GM23338 (cell line): ENCODE measurements at regions not wholly inside any gene's neighbourhood (a gene's known extent, or its start where the extent isn't known, plus 50 kb on each side); places are given as distances from the start of the nearest gene placed in this dataset.
"Not testable (repeated sequence)": the region's sequence is repeated elsewhere in the genome, so short reads cannot be mapped to it uniquely, and the experiment has no call there.

Experiments
- ATAC-seq: fragments of 200-7000 bp; cut with Tn5 transposase; 3 replicates; pipeline ENCODE4 v1.9.1; 2020
- DNase-seq: peaks from one replicate; pipeline ENCODE4 v3.0.0-alpha.2; 2015; ENCODE audit warnings: low spot score
- H2AFZ ChIP-seq: fragments of 200-600 bp; sonication (generic); 2 replicates; pipeline ENCODE4 v1.8.0; 2016; ENCODE audit warnings: antibody characterized with exemption, mild to moderate bottlenecking, moderate library complexity
- H3F3A ChIP-seq: fragments of 200-600 bp; sonication (generic); replicated peaks from 2 replicates; pipeline ENCODE4 v1.8.0; 2017; ENCODE audit warnings: antibody characterized with exemption, mixed run types, low read depth
- H3K27ac ChIP-seq: fragments of 200-600 bp; sonication (generic); 2 replicates; pipeline ENCODE4 v1.6.1; 2016; ENCODE audit warnings: low read depth
- H3K27me3 ChIP-seq: fragments of 200-600 bp; sonication (generic); 2 replicates; pipeline ENCODE4 v1.8.0; 2016; ENCODE audit warnings: mild to moderate bottlenecking, mixed run types, moderate library complexity; ENCODE audit not compliant: insufficient read depth
- H3K36me3 ChIP-seq: fragments of 200-600 bp; sonication (generic); 2 replicates; pipeline ENCODE4 v1.8.0; 2016; ENCODE audit warnings: mild to moderate bottlenecking; ENCODE audit not compliant: insufficient read depth
- H3K4me1 ChIP-seq: fragments of 200-600 bp; sonication (generic); 2 replicates; pipeline ENCODE4 v1.8.0; 2016; ENCODE audit warnings: mild to moderate bottlenecking, moderate library complexity; ENCODE audit not compliant: insufficient read depth
- H3K4me2 ChIP-seq: fragments of 200-600 bp; sonication (generic); 2 replicates; pipeline ENCODE4 v1.7.1; 2017; ENCODE audit warnings: mixed run types
- H3K4me3 ChIP-seq: fragments of 200-600 bp; sonication (generic); 2 replicates; pipeline ENCODE4 v1.6.1; 2016; ENCODE audit warnings: mixed run types
- H3K79me2 ChIP-seq: fragments of 200-600 bp; sonication (generic); replicated peaks from 2 replicates; pipeline ENCODE4 v1.8.0; 2017; ENCODE audit warnings: mild to moderate bottlenecking; ENCODE audit not compliant: insufficient read depth
- H3K9me2 ChIP-seq: fragments of 200-600 bp; sonication (generic); 2 replicates; pipeline ENCODE4 v1.8.0; 2017; ENCODE audit not compliant: insufficient read depth
- H4K20me1 ChIP-seq: fragments of 200-600 bp; sonication (generic); replicated peaks from 2 replicates; pipeline ENCODE4 v1.8.0; 2017; ENCODE audit warnings: mild to moderate bottlenecking; ENCODE audit not compliant: insufficient read depth
- H3K27ac Mint-ChIP-seq: 2 replicates; pipeline ENCODE4 v1.8.0; 2020; ENCODE audit warnings: inconsistent platforms, mild to moderate bottlenecking, moderate library complexity, mixed read lengths
- H3K27me3 Mint-ChIP-seq: 3 replicates; pipeline ENCODE4 v1.8.0; 2022; ENCODE audit warnings: low read depth, mild to moderate bottlenecking, moderate library complexity, mixed read lengths, inconsistent platforms; ENCODE audit not compliant: insufficient read depth, poor library complexity
- H3K36me3 Mint-ChIP-seq: 3 replicates; pipeline ENCODE4 v1.8.0; 2021; ENCODE audit warnings: low read depth, mild to moderate bottlenecking, inconsistent platforms, moderate library complexity, mixed read lengths
- H3K4me1 Mint-ChIP-seq: 3 replicates; pipeline ENCODE4 v1.8.0; 2020; ENCODE audit warnings: mild to moderate bottlenecking, inconsistent platforms, mixed read lengths
- H3K4me3 Mint-ChIP-seq: 3 replicates; pipeline ENCODE4 v1.8.0; 2021; ENCODE audit warnings: moderate library complexity, mild to moderate bottlenecking, inconsistent platforms, mixed read lengths
- H3K9me3 Mint-ChIP-seq: 3 replicates; pipeline ENCODE4 v1.8.0; 2020; ENCODE audit warnings: moderate library complexity, mild to moderate bottlenecking, inconsistent platforms, mixed read lengths
- CREB1 ChIP-seq: fragments of 250-450 bp; sonication (Bioruptor Pico); IDR thresholded peaks from 2 replicates; pipeline ENCODE4 v1.5.0; 2020; ENCODE audit warnings: low read depth, mild to moderate bottlenecking, moderate library complexity
- EZH2phosphoT487 ChIP-seq: fragments of 200-600 bp; sonication (generic); IDR thresholded peaks from one replicate; pipeline ENCODE4 v1.8.1; 2018; ENCODE audit warnings: antibody characterized with exemption; ENCODE audit not compliant: unreplicated experiment
- JUNB ChIP-seq: IDR thresholded peaks from one replicate; pipeline ENCODE4 v1.6.1; 2016; ENCODE audit warnings: antibody characterized with exemption; ENCODE audit not compliant: unreplicated experiment
- NANOG ChIP-seq: IDR thresholded peaks from 2 replicates; pipeline ENCODE4 v1.6.1; 2016; ENCODE audit warnings: antibody characterized with exemption, borderline replicate concordance
- STAT1 ChIP-seq: IDR thresholded peaks from one replicate; pipeline ENCODE4 v1.6.1; 2016; ENCODE audit warnings: antibody characterized with exemption; ENCODE audit not compliant: unreplicated experiment
- ZNF331 ChIP-seq: fragments of 250-450 bp; sonication (Bioruptor Pico); IDR thresholded peaks from 2 replicates; pipeline ENCODE4 v1.5.0; 2020; ENCODE audit warnings: low read depth, mild to moderate bottlenecking, moderate library complexity
- TF ChIP-seq, protein P1 (sequence below): IDR thresholded peaks from one replicate; pipeline ENCODE4 v1.6.1; 2018; ENCODE audit warnings: antibody characterized with exemption; ENCODE audit not compliant: unreplicated experiment
- TF ChIP-seq, protein P2 (sequence below): IDR thresholded peaks from 2 replicates; pipeline ENCODE4 v1.6.1; 2016; ENCODE audit warnings: antibody characterized with exemption
- TF ChIP-seq, protein P3 (sequence below), 2 experiments: fragments of 200-600 bp in 1 of 2; sonication (generic) in 1 of 2; conservative IDR thresholded peaks; 2 replicates each; pipeline versions ENCODE4 v1.5.1 to v1.6.1; 2016 to 2017; ENCODE audit warnings: antibody characterized with exemption in 2 of 2, low read depth in 2 of 2, mild to moderate bottlenecking in 2 of 2, moderate library complexity in 1 of 2

DNA sequence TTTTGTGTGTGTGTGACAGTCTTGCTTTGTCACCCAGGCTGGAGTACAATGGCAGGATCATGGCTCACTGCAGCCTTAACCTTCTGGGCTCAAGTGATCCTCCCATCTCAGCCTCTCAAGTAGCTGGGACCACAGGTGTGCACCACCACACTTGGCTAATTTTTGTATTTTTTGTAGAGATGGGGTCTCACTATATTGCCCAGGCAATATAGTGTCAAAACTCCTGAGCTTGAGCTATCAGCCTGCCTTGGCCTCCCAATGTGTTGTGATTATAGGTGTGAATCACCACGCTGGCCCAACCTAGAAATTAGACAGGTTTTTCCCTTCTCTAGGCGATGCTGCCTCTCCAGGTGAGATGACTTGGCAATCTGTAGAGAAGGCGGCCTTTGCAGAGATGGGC is 235.3 kb downstream of the PCSK1 start:
- not testable (repeated sequence) for ATAC-seq

GRCh38 chr5:96197347-96197746 is 235.7 kb upstream of the ELL2 start:
- H3K36me3 Mint-ChIP-seq, result no peaks in the 10 kb centered on the region
- no peak overlapping the region for H2AFZ ChIP-seq
- no peaks in the 10 kb centered on the region for H3K27me3 Mint-ChIP-seq
- ATAC-seq (no peak), DNase-seq (no peak)
- H3K9me2 ChIP-seq, result no peaks in the 10 kb centered on the region
- H3K4me1 ChIP-seq, result no peaks in the 10 kb centered on the region
- no peak overlapping the region for H3K27ac ChIP-seq
- no peaks in the 10 kb centered on the region for H3K79me2 ChIP-seq
- no peaks in the 10 kb centered on the region for H4K20me1 ChIP-seq
- no peaks in the 10 kb centered on the region for H3K4me1 Mint-ChIP-seq
- no peak overlapping the region; the same call in 1 of the 2 replicates for H3K27ac Mint-ChIP-seq
- TF ChIP-seq CREB1 (CRISPR knock-in tag) (no peak), JUNB (no peak), EZH2phosphoT487 (no peak), NANOG (no peak), ZNF331 (no peak), STAT1 (no peak)
- TF ChIP-seq, protein P1, sequence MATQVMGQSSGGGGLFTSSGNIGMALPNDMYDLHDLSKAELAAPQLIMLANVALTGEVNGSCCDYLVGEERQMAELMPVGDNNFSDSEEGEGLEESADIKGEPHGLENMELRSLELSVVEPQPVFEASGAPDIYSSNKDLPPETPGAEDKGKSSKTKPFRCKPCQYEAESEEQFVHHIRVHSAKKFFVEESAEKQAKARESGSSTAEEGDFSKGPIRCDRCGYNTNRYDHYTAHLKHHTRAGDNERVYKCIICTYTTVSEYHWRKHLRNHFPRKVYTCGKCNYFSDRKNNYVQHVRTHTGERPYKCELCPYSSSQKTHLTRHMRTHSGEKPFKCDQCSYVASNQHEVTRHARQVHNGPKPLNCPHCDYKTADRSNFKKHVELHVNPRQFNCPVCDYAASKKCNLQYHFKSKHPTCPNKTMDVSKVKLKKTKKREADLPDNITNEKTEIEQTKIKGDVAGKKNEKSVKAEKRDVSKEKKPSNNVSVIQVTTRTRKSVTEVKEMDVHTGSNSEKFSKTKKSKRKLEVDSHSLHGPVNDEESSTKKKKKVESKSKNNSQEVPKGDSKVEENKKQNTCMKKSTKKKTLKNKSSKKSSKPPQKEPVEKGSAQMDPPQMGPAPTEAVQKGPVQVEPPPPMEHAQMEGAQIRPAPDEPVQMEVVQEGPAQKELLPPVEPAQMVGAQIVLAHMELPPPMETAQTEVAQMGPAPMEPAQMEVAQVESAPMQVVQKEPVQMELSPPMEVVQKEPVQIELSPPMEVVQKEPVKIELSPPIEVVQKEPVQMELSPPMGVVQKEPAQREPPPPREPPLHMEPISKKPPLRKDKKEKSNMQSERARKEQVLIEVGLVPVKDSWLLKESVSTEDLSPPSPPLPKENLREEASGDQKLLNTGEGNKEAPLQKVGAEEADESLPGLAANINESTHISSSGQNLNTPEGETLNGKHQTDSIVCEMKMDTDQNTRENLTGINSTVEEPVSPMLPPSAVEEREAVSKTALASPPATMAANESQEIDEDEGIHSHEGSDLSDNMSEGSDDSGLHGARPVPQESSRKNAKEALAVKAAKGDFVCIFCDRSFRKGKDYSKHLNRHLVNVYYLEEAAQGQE, result no peak
- no peak overlapping the region for H3K4me3 ChIP-seq
- no peaks in the 10 kb centered on the region for H3K27me3 ChIP-seq
- H3K36me3 ChIP-seq, result no peaks in the 10 kb centered on the region
- H3K9me3 Mint-ChIP-seq, result no peaks in the 10 kb centered on the region
- H3K4me3 Mint-ChIP-seq, result no peak overlapping the region
- H3K4me2 ChIP-seq, result no peak overlapping the region
- no peaks in the 10 kb centered on the region for H3F3A ChIP-seq

More for the DNA sequence above, 235.3 kb downstream of the PCSK1 start:
- H3K27me3 ChIP-seq, H2AFZ ChIP-seq, H3K4me3 ChIP-seq, H3K27me3 Mint-ChIP-seq, H4K20me1 ChIP-seq, H3K27ac Mint-ChIP-seq, H3F3A ChIP-seq, H3K4me1 Mint-ChIP-seq, H3K4me3 Mint-ChIP-seq, DNase-seq, H3K27ac ChIP-seq, H3K36me3 Mint-ChIP-seq, H3K36me3 ChIP-seq, H3K4me1 ChIP-seq, H3K79me2 ChIP-seq, H3K4me2 ChIP-seq, H3K9me2 ChIP-seq, H3K9me3 Mint-ChIP-seq: not testable (repeated sequence)

DNA sequence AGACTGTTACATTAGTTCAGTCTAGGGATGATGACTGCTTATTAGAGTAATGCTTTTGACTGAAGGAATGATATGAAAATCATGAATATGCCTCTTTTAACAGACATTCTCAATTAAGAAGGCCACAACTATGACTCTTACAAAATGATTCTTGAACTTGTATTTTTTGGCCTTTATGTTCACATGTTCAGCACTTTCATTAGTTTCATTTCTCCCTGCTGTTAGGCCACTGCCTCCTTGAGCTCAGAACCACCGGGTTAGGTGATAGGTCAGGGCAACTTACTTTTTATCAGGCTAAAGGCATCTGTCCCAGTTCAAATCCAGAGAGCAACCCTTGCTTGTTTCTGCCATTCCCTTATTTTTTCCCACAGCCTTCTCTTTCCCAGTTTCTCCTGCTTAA is 235.2 kb upstream of the ELL2 start:
- Histone ChIP-seq H3K4me2 (no peak overlapping the region), H2AFZ (no peak overlapping the region), H3K27ac (no peak overlapping the region), H3K4me1 (no peaks in the 10 kb centered on the region), H3K9me2 (no peaks in the 10 kb centered on the region), H3K79me2 (no peaks in the 10 kb centered on the region), H3K36me3 (no peaks in the 10 kb centered on the region), H3K27me3 (no peaks in the 10 kb centered on the region), H3F3A (no peaks in the 10 kb centered on the region), H3K4me3 (no peak overlapping the region), H4K20me1 (no peaks in the 10 kb centered on the region)
- Mint-ChIP-seq H3K4me3 (no peak overlapping the region), H3K36me3 (no peaks in the 10 kb centered on the region), H3K9me3 (no peaks in the 10 kb centered on the region), H3K27me3 (no peaks in the 10 kb centered on the region), H3K4me1 (no peaks in the 10 kb centered on the region), H3K27ac (no peak overlapping the region; the same call in 1 of the 2 replicates)
- DNase-seq (no peak), ATAC-seq (no peak)
- TF ChIP-seq CREB1 (CRISPR knock-in tag) (no peak), JUNB (no peak), STAT1 (no peak), EZH2phosphoT487 (no peak), NANOG (no peak)
- TF ChIP-seq, protein P2, sequence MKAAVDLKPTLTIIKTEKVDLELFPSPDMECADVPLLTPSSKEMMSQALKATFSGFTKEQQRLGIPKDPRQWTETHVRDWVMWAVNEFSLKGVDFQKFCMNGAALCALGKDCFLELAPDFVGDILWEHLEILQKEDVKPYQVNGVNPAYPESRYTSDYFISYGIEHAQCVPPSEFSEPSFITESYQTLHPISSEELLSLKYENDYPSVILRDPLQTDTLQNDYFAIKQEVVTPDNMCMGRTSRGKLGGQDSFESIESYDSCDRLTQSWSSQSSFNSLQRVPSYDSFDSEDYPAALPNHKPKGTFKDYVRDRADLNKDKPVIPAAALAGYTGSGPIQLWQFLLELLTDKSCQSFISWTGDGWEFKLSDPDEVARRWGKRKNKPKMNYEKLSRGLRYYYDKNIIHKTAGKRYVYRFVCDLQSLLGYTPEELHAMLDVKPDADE, result no peak
- TF ChIP-seq, protein P1, result no peak
- TF ChIP-seq, protein P3, sequence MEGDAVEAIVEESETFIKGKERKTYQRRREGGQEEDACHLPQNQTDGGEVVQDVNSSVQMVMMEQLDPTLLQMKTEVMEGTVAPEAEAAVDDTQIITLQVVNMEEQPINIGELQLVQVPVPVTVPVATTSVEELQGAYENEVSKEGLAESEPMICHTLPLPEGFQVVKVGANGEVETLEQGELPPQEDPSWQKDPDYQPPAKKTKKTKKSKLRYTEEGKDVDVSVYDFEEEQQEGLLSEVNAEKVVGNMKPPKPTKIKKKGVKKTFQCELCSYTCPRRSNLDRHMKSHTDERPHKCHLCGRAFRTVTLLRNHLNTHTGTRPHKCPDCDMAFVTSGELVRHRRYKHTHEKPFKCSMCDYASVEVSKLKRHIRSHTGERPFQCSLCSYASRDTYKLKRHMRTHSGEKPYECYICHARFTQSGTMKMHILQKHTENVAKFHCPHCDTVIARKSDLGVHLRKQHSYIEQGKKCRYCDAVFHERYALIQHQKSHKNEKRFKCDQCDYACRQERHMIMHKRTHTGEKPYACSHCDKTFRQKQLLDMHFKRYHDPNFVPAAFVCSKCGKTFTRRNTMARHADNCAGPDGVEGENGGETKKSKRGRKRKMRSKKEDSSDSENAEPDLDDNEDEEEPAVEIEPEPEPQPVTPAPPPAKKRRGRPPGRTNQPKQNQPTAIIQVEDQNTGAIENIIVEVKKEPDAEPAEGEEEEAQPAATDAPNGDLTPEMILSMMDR (conservative IDR thresholded peaks at IDR 0.05; ENCODE audit: low read depth in 2 of 2), result no peak
